ENCODE measurements at regions not wholly inside any gene's neighbourhood (a gene's known extent, or its start where the extent isn't known, plus 50 kb on each side); places are given as distances from the start of the nearest gene placed in this dataset.
"Not testable (repeated sequence)": the region's sequence is repeated elsewhere in the genome, so short reads cannot be mapped to it uniquely, and the experiment has no call there.

- no peak for DNase-seq (ENCODE audit: low spot score)
These were observed 181.5 kb downstream of the CWF19L2 start for GRCh38 chr11:107276077-107276476.

GRCh38 chr11:107275632-107276031 lies 182.0 kb downstream of the CWF19L2 start:
- DNase-seq (ENCODE audit: low spot score), result no peak

DNA sequence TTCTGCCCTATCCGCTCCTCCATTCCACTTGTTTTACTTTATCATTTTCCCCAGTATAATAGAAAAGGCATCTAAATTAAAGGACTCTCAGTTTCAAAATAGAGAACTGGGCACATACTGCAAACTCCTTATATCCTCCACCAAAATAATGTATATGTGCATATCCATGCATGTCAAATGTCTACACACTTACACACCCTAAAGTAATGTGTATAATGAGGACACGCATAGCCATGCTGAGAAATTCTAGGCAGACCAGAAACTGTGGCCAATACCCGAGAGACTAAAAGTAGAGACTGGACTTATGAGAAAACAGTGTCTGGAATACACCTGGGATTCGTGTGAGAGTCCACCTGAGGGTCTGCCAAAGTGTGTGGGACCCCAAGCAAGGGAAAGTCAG lies 183.5 kb downstream of the CWF19L2 start:
- no peak for DNase-seq (ENCODE audit: low spot score)

DNA sequence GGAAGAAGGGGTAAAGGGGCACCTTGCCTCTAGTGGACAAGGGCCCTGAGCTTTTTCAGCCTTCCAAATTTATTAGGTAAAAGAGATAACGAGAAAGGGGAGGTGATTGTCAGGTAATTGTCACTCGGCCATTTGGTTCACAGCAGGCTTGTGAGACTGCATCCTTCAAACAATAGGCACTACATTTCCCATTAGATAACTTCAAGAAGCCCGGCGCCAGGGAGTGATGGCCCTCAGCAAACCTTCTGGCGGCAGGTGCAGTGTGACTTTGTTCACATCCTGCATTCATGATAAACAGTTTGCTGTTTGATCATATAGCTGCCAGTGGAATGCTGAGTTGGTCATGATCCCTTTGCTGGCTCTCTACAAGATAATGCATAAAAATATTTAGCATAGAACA lies 185.1 kb downstream of the CWF19L2 start:
- DNase-seq (ENCODE audit: low spot score), result no peak

DNA sequence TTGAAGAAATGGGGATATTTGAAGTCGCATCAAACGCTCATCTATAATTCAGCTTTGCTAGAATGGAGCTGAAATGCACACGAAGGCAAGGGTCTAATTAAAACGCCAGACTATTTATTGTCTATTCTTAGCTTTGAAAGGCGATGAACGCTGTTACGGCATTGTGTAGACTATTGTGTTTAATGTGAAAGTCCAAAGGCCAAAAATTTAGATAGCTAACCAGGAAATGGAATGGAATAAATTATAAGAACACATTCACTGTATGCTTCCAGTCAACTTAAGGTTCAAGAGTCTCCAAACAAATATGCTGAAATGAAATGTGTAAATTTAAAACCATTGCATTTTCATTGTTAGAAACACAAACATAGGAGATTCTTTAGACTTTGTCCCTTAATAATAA lies 186.2 kb downstream of the CWF19L2 start:
- peak; percentile 22 for DNase-seq (ENCODE audit: low spot score)

DNA sequence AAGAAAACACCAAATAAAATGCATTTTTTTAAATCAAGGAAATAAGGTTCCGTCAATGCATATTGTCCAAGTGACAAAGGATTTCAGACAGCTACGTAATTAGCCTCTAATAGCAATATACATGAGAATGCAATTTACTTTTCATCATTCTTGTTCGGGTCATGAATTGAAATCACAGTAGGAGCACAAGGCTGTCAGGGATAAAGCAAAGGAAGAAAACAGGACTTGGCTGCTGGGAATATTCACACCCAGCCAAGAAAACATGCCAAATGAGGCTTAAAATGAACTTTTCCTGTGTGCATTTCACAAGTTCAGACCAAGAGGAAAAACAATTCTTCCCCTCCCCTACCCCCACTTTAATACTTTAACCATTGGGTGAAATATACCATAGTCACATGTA lies 188.6 kb downstream of the CWF19L2 start:
- DNase-seq (ENCODE audit: low spot score), result no peak

GRCh38 chr11:107266455-107266854 lies 191.2 kb downstream of the CWF19L2 start:
- no peak for DNase-seq (ENCODE audit: low spot score)

GRCh38 chr11:107265591-107266121 lies 192.0 kb downstream of the CWF19L2 start:
- DNase-seq (ENCODE audit: low spot score), result no peak

GRCh38 chr11:107263844-107264563 lies 193.6 kb downstream of the CWF19L2 start:
- DNase-seq (ENCODE audit: low spot score), result no peak

DNA sequence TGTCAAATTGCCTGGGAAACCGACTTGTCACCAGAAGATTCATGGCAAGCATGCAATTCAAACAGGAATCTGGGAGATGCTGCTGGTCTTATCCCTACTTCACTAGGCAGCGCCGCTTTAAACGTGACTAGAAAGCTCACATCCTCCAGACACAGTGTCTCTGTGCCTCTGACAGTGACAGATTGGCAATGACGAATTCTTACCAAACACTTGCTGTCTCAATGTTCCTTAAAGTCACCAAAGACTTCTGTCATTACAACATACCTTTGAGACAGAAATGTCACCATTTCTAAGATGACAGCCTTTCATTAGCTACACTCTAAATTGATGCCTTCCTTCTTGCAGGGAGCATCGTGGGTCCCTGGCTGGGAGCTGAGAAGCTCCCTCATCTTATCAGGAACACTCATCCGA lies 197.8 kb downstream of the CWF19L2 start:
- no peak for DNase-seq (ENCODE audit: low spot score)

GRCh38 chr11:107257710-107258109 lies 199.9 kb downstream of the CWF19L2 start:
- no peak for DNase-seq (ENCODE audit: low spot score)

GRCh38 chr11:107253661-107254060 lies 204.0 kb downstream of the CWF19L2 start:
- DNase-seq (ENCODE audit: low spot score), result not testable (repeated sequence)

DNA sequence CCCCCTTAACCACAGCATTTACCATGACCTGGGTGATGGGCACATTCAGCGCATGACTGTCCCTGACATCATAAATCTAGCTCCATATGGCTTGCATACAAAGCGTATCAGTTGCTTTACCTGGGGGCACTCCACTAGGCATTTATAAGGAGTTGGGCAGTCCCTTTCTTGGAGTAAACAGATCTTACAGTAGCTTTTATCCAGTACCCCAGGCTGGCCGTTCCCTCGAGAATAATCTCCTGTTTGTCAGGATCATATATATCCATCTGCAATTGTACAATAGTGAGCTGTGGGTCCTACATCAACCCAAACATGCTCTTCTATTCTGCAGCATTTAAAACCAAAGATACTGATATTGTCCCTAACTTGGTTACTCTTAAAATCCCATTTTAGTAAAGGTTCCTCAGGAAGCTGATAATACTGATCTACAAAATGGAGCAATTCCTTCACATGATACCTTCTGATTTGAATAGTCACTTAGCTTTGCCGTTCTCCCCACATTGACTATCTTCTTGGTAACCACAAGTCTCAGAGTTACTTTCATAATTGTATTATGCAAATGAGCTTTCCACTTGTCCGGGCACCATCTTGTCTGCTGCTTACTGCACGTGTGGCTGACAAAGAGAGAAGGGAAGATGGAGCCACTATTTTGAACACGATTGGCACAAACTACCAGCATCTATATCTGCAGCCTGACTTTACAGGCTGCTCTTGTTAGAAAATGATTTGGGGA lies 205.0 kb downstream of the CWF19L2 start:
- no peak for DNase-seq (ENCODE audit: low spot score)

DNA sequence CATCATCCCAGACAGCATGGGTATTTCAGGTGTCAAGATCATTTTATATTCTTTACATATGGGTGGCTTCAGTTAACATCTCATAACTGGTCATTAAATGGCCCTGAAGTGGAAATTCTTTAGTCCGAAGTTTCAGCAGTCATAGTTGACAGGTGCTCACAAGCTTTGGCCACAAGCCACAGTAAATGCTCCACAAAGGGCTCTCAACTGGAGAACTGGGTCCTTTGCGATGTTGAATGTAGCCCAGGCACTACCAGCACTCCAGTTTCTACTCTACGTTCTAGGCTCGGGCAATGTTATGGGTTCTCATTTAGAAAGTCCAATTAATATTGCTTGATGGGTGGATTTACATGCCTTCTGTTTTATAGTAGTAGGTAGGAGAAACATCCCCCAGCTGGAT lies 206.3 kb downstream of the CWF19L2 start:
- no peak for DNase-seq (ENCODE audit: low spot score)

DNA sequence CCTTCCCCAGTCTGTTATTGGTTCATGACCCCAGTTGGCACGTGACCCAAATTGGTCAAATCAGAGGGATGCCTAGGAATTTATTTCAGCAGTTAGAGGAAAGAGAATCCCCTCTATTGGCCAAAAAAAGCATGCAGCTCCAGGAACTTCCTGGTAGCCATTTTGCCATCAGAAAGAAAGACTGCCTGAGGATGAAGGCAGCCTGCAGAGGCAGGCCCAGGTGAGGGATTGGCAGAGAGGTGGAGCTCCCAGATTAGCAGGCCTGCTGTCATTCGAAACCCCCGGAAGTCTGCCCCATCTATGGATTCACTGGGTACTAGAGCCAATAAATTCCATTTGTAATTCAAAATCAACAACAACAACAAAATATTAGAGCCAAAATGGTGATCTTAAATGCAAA lies 207.6 kb downstream of the CWF19L2 start:
- DNase-seq (ENCODE audit: low spot score), result no peak

- DNase-seq (ENCODE audit: low spot score), result no peak
These were observed 208.6 kb downstream of the CWF19L2 start for GRCh38 chr11:107249054-107249453.

DNA sequence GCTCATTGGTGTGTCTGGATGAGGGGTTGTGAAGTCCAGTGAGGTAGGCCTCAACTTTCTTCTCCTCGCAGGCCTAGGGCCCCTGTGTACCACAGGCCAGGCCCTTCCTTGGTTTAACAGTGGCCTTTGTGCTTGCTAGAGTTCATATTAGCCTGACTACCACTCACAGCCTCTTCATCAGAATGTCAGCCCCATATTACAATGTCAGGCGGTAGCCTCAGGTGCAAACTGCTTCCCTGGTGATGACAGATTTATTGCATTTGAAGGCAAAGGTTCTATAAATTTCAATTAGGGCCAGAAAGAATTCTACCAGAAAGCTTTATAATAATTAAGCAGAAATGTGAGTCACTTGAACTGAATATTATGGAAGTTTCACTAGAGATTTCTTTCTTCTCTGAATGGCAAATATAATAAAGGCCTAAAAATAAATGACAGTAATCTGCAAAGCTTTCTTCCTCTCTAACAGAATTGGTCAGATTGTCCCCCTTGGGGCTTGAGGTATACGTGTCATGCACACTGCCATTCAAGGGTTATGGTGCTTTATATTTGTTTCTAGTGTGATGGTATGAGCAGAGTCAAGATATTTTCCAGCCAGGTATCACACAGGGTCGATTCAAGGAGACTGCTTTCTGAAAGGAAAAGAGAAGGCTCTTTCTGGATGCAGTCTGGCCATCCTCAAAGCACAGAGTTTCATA lies 210.3 kb downstream of the CWF19L2 start:
- no peak for DNase-seq (ENCODE audit: low spot score)

DNA sequence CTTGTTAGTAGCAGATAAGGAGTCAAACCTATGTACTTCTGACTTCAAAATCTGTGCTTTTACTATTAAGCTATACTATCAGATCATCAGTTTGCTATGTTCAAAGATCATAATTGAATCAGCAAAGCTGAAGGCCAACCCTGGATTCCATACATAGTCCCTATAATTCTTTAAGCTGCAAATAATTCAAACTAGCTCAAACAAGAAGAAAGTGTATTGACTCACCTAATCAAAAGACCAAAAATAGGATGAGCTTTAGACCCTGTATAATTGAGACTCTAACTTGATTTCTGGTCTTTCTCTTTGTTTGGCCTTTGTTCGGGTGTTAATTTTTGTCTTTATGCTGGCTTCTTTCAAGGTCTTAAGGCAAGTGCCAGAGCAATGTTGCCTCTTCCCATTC lies 213.7 kb downstream of the CWF19L2 start:
- no peak for DNase-seq (ENCODE audit: low spot score)

DNA sequence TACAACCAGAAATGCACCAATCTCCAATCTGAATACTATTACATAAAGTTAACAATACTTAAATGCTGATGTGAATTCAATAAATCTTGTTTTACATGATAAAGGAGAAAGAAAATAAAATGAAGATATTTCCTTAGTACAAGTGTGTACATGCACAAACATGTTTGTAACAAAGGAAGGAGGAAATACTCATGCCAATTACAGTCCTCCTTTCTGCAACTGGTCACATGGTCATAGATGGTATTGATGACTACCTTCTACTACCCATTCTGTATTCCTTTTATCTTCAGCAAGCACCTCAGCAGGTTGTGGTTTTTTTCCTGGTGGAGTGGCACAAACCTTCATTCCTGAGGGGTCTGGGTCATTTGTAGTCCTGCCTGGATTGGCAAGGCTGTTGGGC lies 214.2 kb upstream of the GUCY1A2 start:
- no peak for DNase-seq (ENCODE audit: low spot score)

DNA sequence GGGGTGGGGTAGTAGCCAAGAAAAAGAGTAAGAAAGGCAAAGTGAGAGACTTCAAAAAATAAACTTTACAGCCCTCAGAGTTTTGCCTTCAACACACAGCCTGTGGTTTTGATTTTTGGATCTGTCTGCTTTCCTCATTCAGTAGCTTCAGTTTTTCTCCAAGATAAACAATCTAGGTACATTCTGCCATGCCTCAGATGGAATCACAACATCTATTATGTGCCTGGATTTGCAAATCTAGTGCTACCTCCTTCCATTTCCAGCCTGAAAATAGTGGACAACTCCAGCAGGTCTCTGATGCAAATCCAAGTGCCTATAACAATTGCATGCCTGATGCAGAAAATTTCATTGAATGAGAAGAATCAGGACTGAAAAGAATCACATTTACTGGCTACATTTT lies 206.6 kb upstream of the GUCY1A2 start:
- DNase-seq (ENCODE audit: low spot score), result no peak

DNA sequence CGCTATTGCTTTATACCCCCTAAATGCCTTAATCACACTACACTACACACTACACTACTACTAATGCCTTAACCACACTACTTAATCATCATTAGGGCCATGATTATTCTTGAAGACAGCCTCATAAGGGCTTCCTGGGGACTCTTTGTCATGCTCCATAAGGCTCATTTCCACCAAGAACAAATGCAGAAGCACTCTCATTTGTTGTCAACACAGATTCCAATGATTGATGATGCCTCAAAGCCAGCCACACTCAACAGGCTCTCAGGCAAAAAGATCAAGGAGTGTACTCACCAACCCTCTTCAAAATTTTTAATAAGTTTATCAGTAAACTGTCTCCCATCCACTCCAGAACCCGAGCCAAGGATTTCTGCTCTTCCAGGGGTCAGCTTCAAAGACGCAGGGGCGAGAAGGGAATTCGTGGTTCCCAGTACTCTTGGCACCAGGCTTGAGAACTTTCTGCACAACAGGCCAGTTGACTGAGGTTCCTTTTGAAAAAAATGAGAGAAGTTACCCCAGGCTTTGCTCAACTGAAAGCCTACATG lies 204.7 kb upstream of the GUCY1A2 start:
- no peak for DNase-seq (ENCODE audit: low spot score)

DNA sequence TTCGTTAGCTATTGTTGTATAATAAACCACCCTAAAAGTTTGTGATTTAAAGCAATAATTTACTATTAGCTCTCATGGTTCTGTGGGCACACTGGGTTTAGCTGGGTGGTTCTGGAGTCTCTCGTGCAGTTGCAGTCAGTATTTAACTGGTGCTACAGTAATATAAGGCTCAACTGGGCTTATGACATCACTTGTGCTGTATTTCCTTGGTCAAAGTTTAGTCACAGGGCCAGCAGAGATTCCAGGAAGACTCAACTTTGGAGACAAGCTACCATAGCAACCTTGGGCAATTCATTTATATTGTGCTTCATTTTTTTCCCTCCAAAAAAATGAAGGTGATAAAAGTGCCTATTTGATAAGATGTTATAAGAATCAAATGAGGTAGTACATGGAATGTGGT lies 204.2 kb upstream of the GUCY1A2 start:
- no peak for DNase-seq (ENCODE audit: low spot score)

Data from HT-29 (cell line).